ENCODE measurements at regions not wholly inside any gene's neighbourhood (a gene's known extent, or its start where the extent isn't known, plus 50 kb on each side); places are given as distances from the start of the nearest gene placed in this dataset.

GRCh38 chr1:84759756-84760155 lies 69.5 kb upstream of the SSX2IP start:
- DNase-seq: no peak

GRCh38 chr1:84758968-84759491 lies 68.8 kb upstream of the SSX2IP start:
- no peak for DNase-seq

- DNase-seq: no peak
Observed at GRCh38 chr1:84758476-84758875, 68.2 kb upstream of the SSX2IP start.

GRCh38 chr1:84757301-84757700 lies 67.0 kb upstream of the SSX2IP start:
- no peak for DNase-seq

GRCh38 chr1:84756455-84757082 lies 66.3 kb upstream of the SSX2IP start:
- DNase-seq: no peak

- no peak for DNase-seq
Observed at GRCh38 chr1:84756001-84756400, 65.7 kb upstream of the SSX2IP start.

- no peak for DNase-seq
Observed at GRCh38 chr1:84755216-84755615, 65.0 kb upstream of the SSX2IP start.

- DNase-seq: no peak
Observed at GRCh38 chr1:84754386-84754703, 64.1 kb upstream of the SSX2IP start.

- DNase-seq: peak; percentile 65
Observed at GRCh38 chr1:84753516-84754385, 63.5 kb upstream of the SSX2IP start.

GRCh38 chr1:84750110-84750730 lies 60.0 kb upstream of the SSX2IP start:
- DNase-seq: no peak

GRCh38 chr1:84749427-84749826 lies 59.2 kb upstream of the SSX2IP start:
- no peak for DNase-seq

GRCh38 chr1:84748364-84748763 lies 58.1 kb upstream of the SSX2IP start:
- DNase-seq: no peak

- no peak for DNase-seq
Observed at GRCh38 chr1:84745857-84746256, 55.6 kb upstream of the SSX2IP start.

GRCh38 chr1:84743896-84744295 lies 53.6 kb upstream of the SSX2IP start:
- DNase-seq: no peak

- no peak for DNase-seq
Observed at GRCh38 chr1:84742653-84743052, 52.4 kb upstream of the SSX2IP start.

- DNase-seq: no peak
Observed at GRCh38 chr1:84740050-84740714, 49.9 kb upstream of the SSX2IP start.

All from RPMI8226 (cell line).